Heart left ventricle (tissue), 16 donors: ENCODE measurements at regions not wholly inside any gene's neighbourhood (a gene's known extent, or its start where the extent isn't known, plus 50 kb on each side); places are given as distances from the start of the nearest gene placed in this dataset.
A peak's percentile ranks its signal among the peaks of the same experiment; 100 is the strongest.

Source experiments
- ATAC-seq, 4 donors: fragments of 200-7000 bp; cut with Tn5 transposase; one replicate each; pipeline ENCODE4 v1.9.1; 2020 to 2022; ENCODE audit warnings: moderate library complexity in 4 of 4, mild to moderate bottlenecking in 3 of 4, moderate number of reproducible peaks in 1 of 4
- DNase-seq, 5 donors: peaks; one replicate each; pipeline ENCODE4 v3.0.0-alpha.2; 2020
- H3K27ac ChIP-seq, 12 donors: fragments of 200-600 bp; sonication (generic) in 4 of 12; one replicate each; pipeline versions ENCODE4 v1.5.0 to v1.8.0; 2016 to 2022; ENCODE audit warnings: mild to moderate bottlenecking in 2 of 12
- H3K27me3 ChIP-seq, 9 donors: fragments of 200-600 bp; sonication (generic) in 2 of 9; one replicate each; pipeline versions ENCODE4 v1.5.1 to v1.8.0; 2016 to 2022; ENCODE audit warnings: mild to moderate bottlenecking in 3 of 9
- H3K36me3 ChIP-seq, 9 donors: fragments of 200-600 bp; sonication (generic) in 2 of 9; one replicate each; pipeline versions ENCODE4 v1.5.0 to v1.8.0; 2018 to 2022; ENCODE audit warnings: mild to moderate bottlenecking in 2 of 9
- H3K4me1 ChIP-seq, 12 donors: fragments of 200-600 bp; sonication (generic) in 4 of 12; one replicate each; pipeline versions ENCODE4 v1.5.0 to v1.8.0; 2016 to 2022; ENCODE audit warnings: mild to moderate bottlenecking in 3 of 12
- H3K4me3 ChIP-seq, 12 donors: fragments of 200-600 bp; sonication (generic) in 4 of 12; one replicate each; pipeline versions ENCODE4 v1.5.0 to v1.8.0; 2017 to 2022; ENCODE audit warnings: mild to moderate bottlenecking in 9 of 12, moderate library complexity in 4 of 12
- H3K9me3 ChIP-seq, 12 donors: fragments of 200-600 bp; sonication (generic) in 4 of 12; one replicate each; pipeline versions ENCODE4 v1.5.0 to v1.8.0; 2016 to 2022; ENCODE audit warnings: mild to moderate bottlenecking in 1 of 12
- CTCF ChIP-seq, 12 donors: fragments of 200-600 bp; sonication (generic) in 4 of 12; IDR thresholded peaks; one replicate each; pipeline versions ENCODE4 v1.5.0 to v1.8.0; 2018 to 2022; ENCODE audit warnings: antibody characterized with exemption in 12 of 12, mild to moderate bottlenecking in 5 of 12
- POLR2A ChIP-seq, 2 donors: fragments of 450-650 bp; IDR thresholded peaks; one replicate each; pipeline ENCODE4 v1.6.1; 2017; ENCODE audit warnings: antibody characterized with exemption in 2 of 2, mild to moderate bottlenecking in 2 of 2, moderate library complexity in 2 of 2
- WGBS, 4 donors: extraction: QIAGEN DNeasy Blood & Tissue Kit in 2 of 4; methylation state at CpG; one replicate each; pipeline versions ENCODE4 v1.1.5 to v1.1.7; 2013 to 2018; 5-methylcytosine and 5-hydroxymethylcytosine counted together
- intact Hi-C, 10 donors: fragments of 100-400 bp; cut with DNase I; formaldehyde crosslinking; loops; one replicate each; pipeline versions ENCODE4 v1.11.1 to v1.14.2; 2022
- donor health status: ischemic (EF 13 %, LVEDD 7.1; RV severe dilation, severe dysfunction).
- donor health status: healthy with polysubstance abuse.
- donor health status: DM: no; HTN: yes; CAD: no.
- donor health status: DM: no; HTN: no; CAD: no.
- donor health status: ischemic (EF 25% LVEDD 6.9; RV normal size, moderate dysfunction).
- donor health status: ischemic (EF 25% LVEDD 5.7; RV mildly dilated, moderate dysfunction).
- donor health status: healthy.
- donor health status: DM: yes; HTN: yes; CAD: no.
- donor health status: ischemic (EF 35%, LVEDD 5.7; RV mildly dilated, moderate dysfunction).
- donor health status: nonischemic (EF 11% LVEDD 7.7; RV severe dilation, severe dysfunction).
- donor health status: DM: yes; HTN: yes; CAD: no.
- donor health status: PGD.
- donor health status: ischemic (EF 29% LVEDD 5.4; RV normal size, mild dysfunction).
- donor health status: nonischemic (EF 23%, LVEDD 6.1; RV moderate dilation, normal function).

- peaks cover 0 to 12% (median 0%) of the 10 kb centered on the region in 9 donors for H3K27me3 ChIP-seq
- no peak overlapping the region for H3K4me3 ChIP-seq
- DNase-seq = peak; percentile 50 to 83 (median 57)
- peaks cover 0 to 5% (median 0%) of the 10 kb centered on the region in 12 donors for H3K4me1 ChIP-seq
- TF ChIP-seq CTCF (IDR thresholded peaks at IDR 0.05) (peak; percentile 85 to 97 (median 96)), POLR2A (IDR thresholded peaks at IDR 0.05) (no peak)
- H3K27ac ChIP-seq = no peak overlapping the region
- ATAC-seq = peak in 3 of 4 donors; percentile 68 to 73 (median 68)
- no peaks in the 10 kb centered on the region for H3K9me3 ChIP-seq
- no peaks in the 10 kb centered on the region for H3K36me3 ChIP-seq
- intact Hi-C loops = loop anchor here in 9 of 10 donors (1.0 to 10.0 kb wide), 7 partner anchors 58 to 745 kb away; no protein-coding TSS in a partner anchor
- 12 to 15% (median 13%) methylated on average over 21 of the region's 21 CpGs for WGBS, 4 donors
Observed at GRCh38 chr13:26929971-26930730, 169.6 kb upstream of the GPR12 start.

- no peaks in the 10 kb centered on the region for H3K9me3 ChIP-seq
- TF ChIP-seq CTCF (IDR thresholded peaks at IDR 0.05) = no peak
- no peak for TF ChIP-seq POLR2A (IDR thresholded peaks at IDR 0.05)
- H3K27ac ChIP-seq = no peak overlapping the region
- H3K4me3 ChIP-seq = no peak overlapping the region
- peaks cover 0 to 16% (median 6%) of the 10 kb centered on the region in 12 donors for H3K4me1 ChIP-seq
- H3K36me3 ChIP-seq = no peaks in the 10 kb centered on the region
- H3K27me3 ChIP-seq = peaks cover 0 to 15% (median 0%) of the 10 kb centered on the region in 9 donors
- 80 to 86% (median 84%) methylated on average over 11 of the region's 11 CpGs for WGBS, 4 donors
- DNase-seq (no peak), ATAC-seq (no peak)
- intact Hi-C loops = loop anchor here in 2 of 10 donors (2.0 to 10.0 kb wide), 2 partner anchors 221 to 443 kb away; no protein-coding TSS in a partner anchor
Observed at GRCh38 chr13:26927511-26927910, 166.9 kb upstream of the GPR12 start.

GRCh38 chr13:26926371-26926770 lies 165.8 kb upstream of the GPR12 start:
- no peak overlapping the region for H3K4me3 ChIP-seq
- H3K36me3 ChIP-seq = no peaks in the 10 kb centered on the region
- DNase-seq (no peak), ATAC-seq (peak in 1 of 4 donors; percentile 16)
- H3K9me3 ChIP-seq = no peaks in the 10 kb centered on the region
- 89 to 95% (median 91%) methylated on average over 5 to 7 of the region's 7 CpGs for WGBS, 4 donors
- TF ChIP-seq POLR2A (IDR thresholded peaks at IDR 0.05) = no peak
- no peak for TF ChIP-seq CTCF (IDR thresholded peaks at IDR 0.05)
- H3K27ac ChIP-seq = no peak overlapping the region
- H3K4me1 ChIP-seq = peaks cover 0 to 16% (median 6%) of the 10 kb centered on the region in 12 donors
- peaks cover 0 to 25% (median 0%) of the 10 kb centered on the region in 9 donors for H3K27me3 ChIP-seq
- intact Hi-C loops = loop anchor here in 2 of 10 donors (2.0 to 10.0 kb wide), 2 partner anchors 220 to 442 kb away; no protein-coding TSS in a partner anchor
